ENCODE measurements at regions not wholly inside any gene's neighbourhood (a gene's known extent, or its start where the extent isn't known, plus 50 kb on each side); places are given as distances from the start of the nearest gene placed in this dataset.

DNA sequence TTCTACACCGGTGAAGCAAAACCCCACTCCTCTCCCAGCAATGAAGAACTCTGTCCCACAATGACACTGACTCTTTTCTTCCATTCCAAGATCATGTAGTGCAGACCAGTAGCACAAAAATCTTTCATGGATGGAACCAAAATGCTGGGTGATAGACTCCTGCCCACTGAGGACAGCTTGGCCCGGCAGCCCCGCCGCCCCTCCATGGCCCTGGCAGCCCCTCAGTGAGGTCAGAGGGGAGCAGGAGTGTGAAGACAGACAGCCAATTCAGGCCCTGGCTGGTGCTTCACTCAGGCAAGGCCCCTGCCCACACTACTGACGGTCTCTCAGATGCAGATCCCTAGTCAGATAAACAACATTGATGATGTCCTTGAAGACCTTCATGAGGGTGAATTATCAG is 131.9 kb upstream of the SYNDIG1 start:
- TF ChIP-seq, protein P1, sequence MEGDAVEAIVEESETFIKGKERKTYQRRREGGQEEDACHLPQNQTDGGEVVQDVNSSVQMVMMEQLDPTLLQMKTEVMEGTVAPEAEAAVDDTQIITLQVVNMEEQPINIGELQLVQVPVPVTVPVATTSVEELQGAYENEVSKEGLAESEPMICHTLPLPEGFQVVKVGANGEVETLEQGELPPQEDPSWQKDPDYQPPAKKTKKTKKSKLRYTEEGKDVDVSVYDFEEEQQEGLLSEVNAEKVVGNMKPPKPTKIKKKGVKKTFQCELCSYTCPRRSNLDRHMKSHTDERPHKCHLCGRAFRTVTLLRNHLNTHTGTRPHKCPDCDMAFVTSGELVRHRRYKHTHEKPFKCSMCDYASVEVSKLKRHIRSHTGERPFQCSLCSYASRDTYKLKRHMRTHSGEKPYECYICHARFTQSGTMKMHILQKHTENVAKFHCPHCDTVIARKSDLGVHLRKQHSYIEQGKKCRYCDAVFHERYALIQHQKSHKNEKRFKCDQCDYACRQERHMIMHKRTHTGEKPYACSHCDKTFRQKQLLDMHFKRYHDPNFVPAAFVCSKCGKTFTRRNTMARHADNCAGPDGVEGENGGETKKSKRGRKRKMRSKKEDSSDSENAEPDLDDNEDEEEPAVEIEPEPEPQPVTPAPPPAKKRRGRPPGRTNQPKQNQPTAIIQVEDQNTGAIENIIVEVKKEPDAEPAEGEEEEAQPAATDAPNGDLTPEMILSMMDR (IDR thresholded peaks at IDR 0.05; ENCODE audit: unreplicated experiment) = no peak
- Mint-ChIP-seq H3K4me1 (ENCODE audit: low read depth, unreplicated experiment) (no peaks in the 10 kb centered on the region), H3K27me3 (ENCODE audit: unreplicated experiment) (peaks cover 13% of the 10 kb centered on the region), H3K9me3 (ENCODE audit: low read depth, unreplicated experiment) (peaks cover 2% of the 10 kb centered on the region), H3K36me3 (ENCODE audit: insufficient read depth, unreplicated experiment) (no peaks in the 10 kb centered on the region), H3K27ac (ENCODE audit: unreplicated experiment) (no peak overlapping the region), H3K4me3 (ENCODE audit: low read depth, unreplicated experiment) (no peak overlapping the region)
- intact Hi-C loops (cut with micrococcal nuclease; ENCODE audit: unreplicated experiment) = no loop called here
- no peak for DNase-seq
- no TSS peak for BruUV-seq (replicated peaks)
- CTCF ChIA-PET = no interaction called here

GRCh38 chr20:24337069-24337468 is 132.4 kb upstream of the SYNDIG1 start:
- H3K4me1 Mint-ChIP-seq (ENCODE audit: low read depth, unreplicated experiment) = no peaks in the 10 kb centered on the region
- H3K4me3 Mint-ChIP-seq (ENCODE audit: low read depth, unreplicated experiment) = no peak overlapping the region
- TF ChIP-seq, protein P1 (IDR thresholded peaks at IDR 0.05; ENCODE audit: unreplicated experiment) = no peak
- DNase-seq = no peak
- H3K36me3 Mint-ChIP-seq (ENCODE audit: insufficient read depth, unreplicated experiment) = no peaks in the 10 kb centered on the region
- CTCF ChIA-PET = no interaction called here
- no peak overlapping the region for H3K27ac Mint-ChIP-seq (ENCODE audit: unreplicated experiment)
- H3K9me3 Mint-ChIP-seq (ENCODE audit: low read depth, unreplicated experiment) = peaks cover 2% of the 10 kb centered on the region
- BruUV-seq (replicated peaks) = no TSS peak
- intact Hi-C loops (cut with micrococcal nuclease; ENCODE audit: unreplicated experiment) = no loop called here
- peaks cover 13% of the 10 kb centered on the region for H3K27me3 Mint-ChIP-seq (ENCODE audit: unreplicated experiment)

DNA sequence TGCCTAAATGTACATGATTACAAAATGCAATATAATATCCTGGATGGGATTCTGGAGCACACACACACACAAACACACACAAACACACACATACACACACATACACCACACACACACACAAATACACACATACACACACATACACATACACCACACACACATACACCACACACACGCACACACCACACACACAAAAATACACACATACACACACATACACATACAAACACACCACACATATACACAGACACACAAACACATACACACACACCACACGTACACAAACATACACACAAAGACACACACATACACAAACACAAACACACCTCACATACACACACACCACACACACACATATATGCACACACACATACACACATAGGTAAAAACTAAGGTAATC is 134.6 kb upstream of the SYNDIG1 start:
- Mint-ChIP-seq H3K27ac (ENCODE audit: unreplicated experiment) (no peak overlapping the region), H3K36me3 (ENCODE audit: insufficient read depth, unreplicated experiment) (no peaks in the 10 kb centered on the region), H3K9me3 (ENCODE audit: low read depth, unreplicated experiment) (peaks cover 2% of the 10 kb centered on the region), H3K27me3 (ENCODE audit: unreplicated experiment) (peaks cover 13% of the 10 kb centered on the region), H3K4me3 (ENCODE audit: low read depth, unreplicated experiment) (no peak overlapping the region), H3K4me1 (ENCODE audit: low read depth, unreplicated experiment) (no peaks in the 10 kb centered on the region)
- TF ChIP-seq, protein P1 (IDR thresholded peaks at IDR 0.05; ENCODE audit: unreplicated experiment) = no peak
- DNase-seq = no peak
- CTCF ChIA-PET = no interaction called here
- no TSS peak for BruUV-seq (replicated peaks)
- intact Hi-C loops (cut with micrococcal nuclease; ENCODE audit: unreplicated experiment) = no loop called here

- no TSS peak for BruUV-seq (replicated peaks)
- Mint-ChIP-seq H3K4me3 (ENCODE audit: low read depth, unreplicated experiment) (no peak overlapping the region), H3K36me3 (ENCODE audit: insufficient read depth, unreplicated experiment) (no peaks in the 10 kb centered on the region), H3K9me3 (ENCODE audit: low read depth, unreplicated experiment) (peaks cover 2% of the 10 kb centered on the region), H3K27ac (ENCODE audit: unreplicated experiment) (no peak overlapping the region), H3K4me1 (ENCODE audit: low read depth, unreplicated experiment) (no peaks in the 10 kb centered on the region), H3K27me3 (ENCODE audit: unreplicated experiment) (no peaks in the 10 kb centered on the region)
- TF ChIP-seq, protein P1 (IDR thresholded peaks at IDR 0.05; ENCODE audit: unreplicated experiment) = no peak
- intact Hi-C loops (cut with micrococcal nuclease; ENCODE audit: unreplicated experiment) = no loop called here
- CTCF ChIA-PET = no interaction called here
- no peak for DNase-seq
These were observed 136.5 kb upstream of the SYNDIG1 start for GRCh38 chr20:24332956-24333355.

GRCh38 chr20:24331939-24332338 is 137.5 kb upstream of the SYNDIG1 start:
- no TSS peak for BruUV-seq (replicated peaks)
- intact Hi-C loops (cut with micrococcal nuclease; ENCODE audit: unreplicated experiment) = no loop called here
- DNase-seq = no peak
- Mint-ChIP-seq H3K36me3 (ENCODE audit: insufficient read depth, unreplicated experiment) (no peaks in the 10 kb centered on the region), H3K4me1 (ENCODE audit: low read depth, unreplicated experiment) (no peaks in the 10 kb centered on the region), H3K27ac (ENCODE audit: unreplicated experiment) (no peak overlapping the region), H3K27me3 (ENCODE audit: unreplicated experiment) (no peaks in the 10 kb centered on the region), H3K9me3 (ENCODE audit: low read depth, unreplicated experiment) (peaks cover 2% of the 10 kb centered on the region), H3K4me3 (ENCODE audit: low read depth, unreplicated experiment) (no peak overlapping the region)
- TF ChIP-seq, protein P1 (IDR thresholded peaks at IDR 0.05; ENCODE audit: unreplicated experiment) = no peak
- CTCF ChIA-PET = no interaction called here
